LNCAP (cell line): ENCODE measurements at regions not wholly inside any gene's neighbourhood (a gene's known extent, or its start where the extent isn't known, plus 50 kb on each side); places are given as distances from the start of the nearest gene placed in this dataset.

Experiments
- TF ChIP-seq, protein P1 (sequence below): fragments of 450-650 bp; IDR thresholded peaks from 2 replicates; pipeline ENCODE4 v1.5.1; 2017; ENCODE audit warnings: mild to moderate bottlenecking

DNA sequence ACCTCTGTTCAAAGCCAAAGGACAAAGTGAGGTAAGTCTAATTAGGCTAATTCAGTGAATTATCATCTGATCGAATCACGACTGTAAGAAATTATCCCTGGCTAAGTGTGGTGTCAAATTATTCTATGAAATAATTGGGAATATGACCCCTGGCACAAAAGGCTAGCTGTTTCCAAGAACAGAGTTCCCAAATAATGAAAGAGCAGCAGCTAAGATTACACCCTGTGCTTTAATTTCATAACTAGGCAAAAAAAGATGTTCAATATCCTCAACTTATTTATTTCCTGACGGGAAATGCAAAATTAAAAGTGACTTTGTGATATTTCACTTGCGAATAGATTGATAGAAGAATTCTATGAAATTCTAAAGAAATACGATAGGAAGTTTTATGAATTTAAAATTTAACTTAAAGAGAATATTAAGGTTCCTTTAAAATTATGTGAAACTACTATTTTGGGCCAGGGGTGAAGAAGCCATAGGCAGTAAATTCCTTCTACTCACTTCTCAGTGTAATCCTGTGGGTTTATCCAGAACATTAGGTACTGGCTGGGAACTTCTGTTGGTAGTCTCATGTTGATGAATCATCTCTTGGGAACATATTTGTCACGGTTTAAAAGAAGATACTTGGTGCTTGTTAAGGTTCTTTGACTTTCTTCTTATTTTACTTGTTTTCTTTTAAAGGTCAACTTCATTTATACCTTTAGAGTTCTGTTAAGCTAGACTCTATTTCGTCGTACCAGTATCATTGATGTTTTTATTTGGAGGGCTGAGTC is 148.5 kb downstream of the POLR1F start:
- TF ChIP-seq, protein P1, sequence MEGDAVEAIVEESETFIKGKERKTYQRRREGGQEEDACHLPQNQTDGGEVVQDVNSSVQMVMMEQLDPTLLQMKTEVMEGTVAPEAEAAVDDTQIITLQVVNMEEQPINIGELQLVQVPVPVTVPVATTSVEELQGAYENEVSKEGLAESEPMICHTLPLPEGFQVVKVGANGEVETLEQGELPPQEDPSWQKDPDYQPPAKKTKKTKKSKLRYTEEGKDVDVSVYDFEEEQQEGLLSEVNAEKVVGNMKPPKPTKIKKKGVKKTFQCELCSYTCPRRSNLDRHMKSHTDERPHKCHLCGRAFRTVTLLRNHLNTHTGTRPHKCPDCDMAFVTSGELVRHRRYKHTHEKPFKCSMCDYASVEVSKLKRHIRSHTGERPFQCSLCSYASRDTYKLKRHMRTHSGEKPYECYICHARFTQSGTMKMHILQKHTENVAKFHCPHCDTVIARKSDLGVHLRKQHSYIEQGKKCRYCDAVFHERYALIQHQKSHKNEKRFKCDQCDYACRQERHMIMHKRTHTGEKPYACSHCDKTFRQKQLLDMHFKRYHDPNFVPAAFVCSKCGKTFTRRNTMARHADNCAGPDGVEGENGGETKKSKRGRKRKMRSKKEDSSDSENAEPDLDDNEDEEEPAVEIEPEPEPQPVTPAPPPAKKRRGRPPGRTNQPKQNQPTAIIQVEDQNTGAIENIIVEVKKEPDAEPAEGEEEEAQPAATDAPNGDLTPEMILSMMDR, result no peak

DNA sequence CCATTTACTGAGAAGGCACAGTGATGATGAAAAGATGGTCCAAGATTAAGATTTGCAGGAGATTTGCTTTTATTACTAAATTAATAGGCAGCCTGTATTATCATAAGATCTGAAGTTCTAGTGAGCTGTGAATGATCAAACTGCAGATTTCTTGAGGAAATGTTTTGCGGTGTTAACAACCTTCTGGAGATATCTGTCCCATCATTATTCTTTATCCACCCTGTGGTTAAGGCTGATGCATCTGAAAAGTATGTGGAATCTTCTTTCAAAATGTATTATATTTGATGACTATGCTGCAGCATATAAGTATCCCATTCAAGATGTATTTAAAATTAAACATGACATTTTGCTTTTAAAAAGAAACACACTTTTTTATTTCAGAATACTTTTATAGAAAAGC is 150.3 kb downstream of the POLR1F start:
- TF ChIP-seq, protein P1, result no peak

GRCh38 chr7:19557726-19558465 is 150.9 kb downstream of the POLR1F start:
- TF ChIP-seq, protein P1, result no peak

DNA sequence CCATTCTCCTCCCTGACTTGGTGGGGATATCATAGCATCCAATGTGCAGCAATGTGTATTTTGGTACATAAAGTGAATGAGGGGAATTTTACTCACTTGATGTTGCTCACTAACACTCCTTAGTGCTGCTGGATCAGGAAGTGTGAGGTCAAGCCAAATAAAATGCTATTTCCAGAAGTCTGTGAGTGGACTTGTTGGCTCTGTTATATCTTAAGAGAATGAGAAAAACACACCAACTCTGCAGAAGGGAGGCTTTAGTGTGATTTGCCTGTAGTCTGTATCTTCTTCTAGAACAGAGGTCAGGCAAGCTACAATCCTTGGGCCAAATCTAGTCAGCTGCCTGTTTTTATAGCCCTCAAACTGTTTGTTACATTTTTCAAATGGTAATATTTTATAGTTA is 154.3 kb downstream of the POLR1F start:
- TF ChIP-seq, protein P1, result no peak

GRCh38 chr7:19552576-19552975 is 156.3 kb downstream of the POLR1F start:
- TF ChIP-seq, protein P1, result no peak

- TF ChIP-seq, protein P1, result no peak
Observed at GRCh38 chr7:19537942-19538401, 170.9 kb downstream of the POLR1F start.

GRCh38 chr7:19533266-19533665 is 175.6 kb downstream of the POLR1F start:
- TF ChIP-seq, protein P1, result no peak
